Endodermal cell (in vitro differentiated cells): ENCODE measurements at regions not wholly inside any gene's neighbourhood (a gene's known extent, or its start where the extent isn't known, plus 50 kb on each side); places are given as distances from the start of the nearest gene placed in this dataset.

Experiments
- DNase-seq: peaks from one replicate; pipeline ENCODE4 v3.0.0-alpha.2; 2017
- H3K27ac ChIP-seq: 2 replicates; pipeline ENCODE4 v1.5.1; 2013; ENCODE audit warnings: mild to moderate bottlenecking, low read depth, low read length, moderate library complexity
- H3K27me3 ChIP-seq: 2 replicates; pipeline ENCODE4 v1.6.1; 2013; ENCODE audit warnings: mild to moderate bottlenecking, low read length, moderate library complexity; ENCODE audit not compliant: insufficient read depth, control insufficient read depth, poor library complexity, severe bottlenecking
- H3K36me3 ChIP-seq: 2 replicates; pipeline ENCODE4 v1.7.0; 2013; ENCODE audit warnings: mild to moderate bottlenecking, low read length, moderate library complexity; ENCODE audit not compliant: control insufficient read depth, insufficient read depth
- H3K4me1 ChIP-seq: one replicate; pipeline ENCODE4 v1.7.0; 2013; ENCODE audit warnings: low read length; ENCODE audit not compliant: control insufficient read depth, insufficient read depth
- H3K4me3 ChIP-seq: 2 replicates; pipeline ENCODE4 v1.5.1; 2013; ENCODE audit warnings: mild to moderate bottlenecking, low read length, moderate library complexity
- H3K9ac ChIP-seq: 2 replicates; pipeline ENCODE4 v1.6.1; 2013; ENCODE audit warnings: mild to moderate bottlenecking, low read length, moderate library complexity; ENCODE audit not compliant: poor library complexity, severe bottlenecking; ENCODE audit errors: extremely low read depth
- H3K9me3 ChIP-seq: 2 replicates; pipeline ENCODE4 v1.6.1; 2013; ENCODE audit warnings: mild to moderate bottlenecking, low read length, moderate library complexity; ENCODE audit not compliant: control insufficient read depth
- H3K27ac Mint-ChIP-seq: 2 replicates; pipeline ENCODE4 v1.8.0; 2020; ENCODE audit warnings: mixed read lengths
- H3K27me3 Mint-ChIP-seq: 2 replicates; pipeline ENCODE4 v1.8.0; 2021; ENCODE audit warnings: mild to moderate bottlenecking, mixed read lengths; ENCODE audit not compliant: insufficient read depth
- H3K36me3 Mint-ChIP-seq: 2 replicates; pipeline ENCODE4 v1.8.0; 2020; ENCODE audit warnings: low read depth, mixed read lengths
- H3K4me1 Mint-ChIP-seq: 2 replicates; pipeline ENCODE4 v1.8.0; 2020; ENCODE audit warnings: mixed read lengths
- H3K4me3 Mint-ChIP-seq: 2 replicates; pipeline ENCODE4 v1.8.0; 2020; ENCODE audit warnings: mild to moderate bottlenecking, moderate library complexity, mixed read lengths
- H3K9me3 Mint-ChIP-seq: 2 replicates; pipeline ENCODE4 v1.8.0; 2020; ENCODE audit warnings: mild to moderate bottlenecking, mixed read lengths
- WGBS, 2 experiments: methylation state at CpG; one replicate each; pipeline versions ENCODE4 v1.1.5 to v1.1.7; 2013; ENCODE audit warnings: missing lambda C conversion rate in 2 of 2, mixed read lengths in 1 of 2; ENCODE audit not compliant: insufficient coverage in 1 of 2, insufficient read length in 1 of 2; 5-methylcytosine and 5-hydroxymethylcytosine counted together
- TF ChIP-seq, protein P1 (sequence below): fragments of 200-600 bp; sonication (generic); conservative IDR thresholded peaks from 2 replicates; pipeline ENCODE4 v1.5.0; 2021; ENCODE audit warnings: antibody characterized with exemption, mild to moderate bottlenecking

DNA sequence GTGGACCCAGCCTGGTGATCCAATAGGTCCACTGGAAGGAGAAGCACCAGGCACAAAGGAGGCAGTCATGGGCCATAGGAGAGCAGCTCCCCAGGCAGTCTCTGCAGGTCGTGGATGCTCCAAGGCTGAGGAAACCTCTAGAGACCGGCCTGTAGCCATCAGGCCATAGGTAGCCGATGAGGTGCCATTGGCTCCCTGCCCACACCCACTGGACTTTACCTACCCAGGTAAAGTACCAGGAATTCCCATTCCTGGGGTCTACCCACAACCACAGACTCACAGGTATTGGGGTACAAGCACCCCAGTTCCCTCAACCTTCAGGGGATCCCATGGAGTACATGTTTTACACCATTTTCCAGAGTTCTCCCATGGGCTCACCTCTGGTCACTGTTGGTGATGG is 188.0 kb upstream of the TCERG1L start:
- TF ChIP-seq, protein P1, sequence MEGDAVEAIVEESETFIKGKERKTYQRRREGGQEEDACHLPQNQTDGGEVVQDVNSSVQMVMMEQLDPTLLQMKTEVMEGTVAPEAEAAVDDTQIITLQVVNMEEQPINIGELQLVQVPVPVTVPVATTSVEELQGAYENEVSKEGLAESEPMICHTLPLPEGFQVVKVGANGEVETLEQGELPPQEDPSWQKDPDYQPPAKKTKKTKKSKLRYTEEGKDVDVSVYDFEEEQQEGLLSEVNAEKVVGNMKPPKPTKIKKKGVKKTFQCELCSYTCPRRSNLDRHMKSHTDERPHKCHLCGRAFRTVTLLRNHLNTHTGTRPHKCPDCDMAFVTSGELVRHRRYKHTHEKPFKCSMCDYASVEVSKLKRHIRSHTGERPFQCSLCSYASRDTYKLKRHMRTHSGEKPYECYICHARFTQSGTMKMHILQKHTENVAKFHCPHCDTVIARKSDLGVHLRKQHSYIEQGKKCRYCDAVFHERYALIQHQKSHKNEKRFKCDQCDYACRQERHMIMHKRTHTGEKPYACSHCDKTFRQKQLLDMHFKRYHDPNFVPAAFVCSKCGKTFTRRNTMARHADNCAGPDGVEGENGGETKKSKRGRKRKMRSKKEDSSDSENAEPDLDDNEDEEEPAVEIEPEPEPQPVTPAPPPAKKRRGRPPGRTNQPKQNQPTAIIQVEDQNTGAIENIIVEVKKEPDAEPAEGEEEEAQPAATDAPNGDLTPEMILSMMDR, result no peak
- peaks cover 26% of the 10 kb centered on the region for H3K9me3 Mint-ChIP-seq

DNA sequence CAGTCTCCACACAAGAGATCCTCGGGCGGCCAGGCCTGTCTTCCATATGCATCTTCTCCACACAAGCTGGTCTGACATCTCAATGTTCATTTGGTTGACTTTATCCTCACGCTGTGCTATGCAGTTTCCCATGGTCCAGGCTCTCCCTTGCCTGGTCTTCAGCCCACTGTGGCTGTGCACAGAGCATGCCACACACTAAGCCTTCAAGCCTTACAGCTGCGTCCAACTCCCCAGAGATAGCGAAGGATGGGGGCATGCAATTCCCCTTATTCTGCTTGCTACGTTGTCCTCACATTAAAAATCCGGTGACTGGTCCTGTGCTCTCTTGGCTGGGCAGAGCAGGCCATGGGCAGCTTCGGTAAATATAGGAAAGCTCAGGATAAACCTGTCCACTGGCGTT is 188.7 kb upstream of the TCERG1L start:
- peaks cover 8% of the 10 kb centered on the region for H3K9me3 ChIP-seq
- H3K4me1 Mint-ChIP-seq, result no peaks in the 10 kb centered on the region
- no peaks in the 10 kb centered on the region for H3K27me3 ChIP-seq
- no peak overlapping the region for H3K27ac ChIP-seq
- WGBS, 2 experiments, result 90 to 93% methylated on average over 4 to 9 of the region's 9 CpGs
- H3K4me3 ChIP-seq, result no peak overlapping the region
- no peak overlapping the region for H3K9ac ChIP-seq
- H3K36me3 ChIP-seq, result no peaks in the 10 kb centered on the region
- no peak overlapping the region for H3K4me3 Mint-ChIP-seq
- peaks cover 3% of the 10 kb centered on the region for H3K27me3 Mint-ChIP-seq
- H3K9me3 Mint-ChIP-seq, result peaks cover 28% of the 10 kb centered on the region
- H3K36me3 Mint-ChIP-seq, result no peaks in the 10 kb centered on the region
- DNase-seq, result no peak
- H3K4me1 ChIP-seq, result no peaks in the 10 kb centered on the region
- TF ChIP-seq, protein P1, result no peak
- no peak overlapping the region for H3K27ac Mint-ChIP-seq

More for the DNA sequence above, 188.0 kb upstream of the TCERG1L start:
- Histone ChIP-seq H3K9ac (no peak overlapping the region), H3K36me3 (no peaks in the 10 kb centered on the region), H3K4me3 (no peak overlapping the region), H3K27ac (no peak overlapping the region), H3K27me3 (no peaks in the 10 kb centered on the region), H3K9me3 (peaks cover 8% of the 10 kb centered on the region), H3K4me1 (no peaks in the 10 kb centered on the region)
- WGBS, 2 experiments, result 89 to 90% methylated on average over 3 of the region's 3 CpGs
- Mint-ChIP-seq H3K27me3 (peaks cover 3% of the 10 kb centered on the region), H3K4me3 (no peak overlapping the region), H3K4me1 (no peaks in the 10 kb centered on the region), H3K27ac (no peak overlapping the region), H3K36me3 (no peaks in the 10 kb centered on the region)
- no peak for DNase-seq

DNA sequence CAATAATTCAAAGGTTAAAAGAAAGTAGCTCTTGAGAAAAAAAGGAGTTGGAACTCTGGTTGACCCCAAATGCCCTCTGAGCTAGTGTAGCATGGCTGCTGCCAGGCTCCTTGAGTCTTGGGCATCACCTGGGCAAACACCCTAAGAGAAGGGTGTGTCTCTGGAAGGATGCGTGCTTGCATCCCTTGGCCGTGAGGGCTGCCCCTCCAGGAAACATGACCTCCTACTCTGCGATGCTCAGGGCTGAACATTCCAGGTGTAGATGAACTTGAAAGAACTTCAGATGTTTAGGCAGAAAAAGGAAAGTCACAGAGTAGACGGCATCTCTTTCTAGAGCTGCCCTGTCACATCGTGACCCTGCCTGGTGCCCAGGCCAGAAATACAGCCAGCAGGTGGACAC is 189.4 kb upstream of the TCERG1L start:
- Mint-ChIP-seq H3K9me3 (peaks cover 31% of the 10 kb centered on the region), H3K27ac (no peak overlapping the region), H3K36me3 (no peaks in the 10 kb centered on the region), H3K4me3 (no peak overlapping the region), H3K27me3 (peaks cover 3% of the 10 kb centered on the region), H3K4me1 (no peaks in the 10 kb centered on the region)
- H3K27me3 ChIP-seq, result no peaks in the 10 kb centered on the region
- WGBS, 2 experiments, result 95 to 96% methylated on average over 5 of the region's 5 CpGs
- H3K36me3 ChIP-seq, result no peaks in the 10 kb centered on the region
- no peak overlapping the region for H3K4me3 ChIP-seq
- peaks cover 8% of the 10 kb centered on the region for H3K9me3 ChIP-seq
- no peak overlapping the region for H3K9ac ChIP-seq
- no peaks in the 10 kb centered on the region for H3K4me1 ChIP-seq
- no peak for DNase-seq
- H3K27ac ChIP-seq, result no peak overlapping the region
- TF ChIP-seq, protein P1, result no peak
